Activated CD4-positive, CD25-positive, alpha-beta regulatory T cell treated with anti-CD3 and anti-CD28 coated beads, Interleukin-2, amount 50 U/mL, for 72 hours (primary cell): ENCODE measurements at regions not wholly inside any gene's neighbourhood (a gene's known extent, or its start where the extent isn't known, plus 50 kb on each side); places are given as distances from the start of the nearest gene placed in this dataset.
A peak's percentile ranks its signal among the peaks of the same experiment; 100 is the strongest.

Source experiments
- DNase-seq: peaks from one replicate; pipeline ENCODE4 v3.0.0; 2021

DNA sequence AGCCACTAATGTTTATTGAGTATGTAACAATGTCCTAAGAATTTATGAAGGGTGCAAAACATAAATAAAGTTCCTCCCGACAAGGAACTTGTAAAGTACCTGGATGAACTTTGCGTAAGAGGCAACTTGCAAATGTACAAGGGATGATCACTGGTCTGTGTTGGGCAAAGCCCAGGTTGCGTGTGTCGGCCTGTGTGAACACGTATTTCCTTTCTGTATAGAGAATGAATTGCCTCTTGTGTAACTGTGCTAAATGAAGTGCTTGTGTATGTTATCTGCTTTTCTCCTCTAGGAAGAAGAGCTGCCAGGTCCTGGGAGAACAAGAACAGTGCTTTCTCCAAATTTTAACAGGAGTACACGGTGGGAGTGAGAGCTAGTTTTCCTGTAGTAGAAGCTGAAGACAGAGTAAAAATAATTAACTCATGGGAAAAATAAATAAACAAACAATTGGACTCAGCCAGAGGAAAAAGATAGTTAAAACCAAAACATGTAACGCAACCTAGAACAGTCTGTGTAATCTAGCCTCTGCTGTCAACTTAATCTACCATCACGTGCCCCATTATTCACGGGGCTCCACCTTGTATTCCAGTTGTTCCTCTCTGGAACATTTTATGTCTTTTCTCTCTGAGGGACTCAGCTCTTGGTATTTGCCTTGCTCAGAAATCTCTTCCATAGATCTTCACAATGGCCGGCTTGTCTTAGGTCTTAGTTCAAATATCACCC lies 83.7 kb upstream of the RASGRP1 start:
- no peak for DNase-seq

DNA sequence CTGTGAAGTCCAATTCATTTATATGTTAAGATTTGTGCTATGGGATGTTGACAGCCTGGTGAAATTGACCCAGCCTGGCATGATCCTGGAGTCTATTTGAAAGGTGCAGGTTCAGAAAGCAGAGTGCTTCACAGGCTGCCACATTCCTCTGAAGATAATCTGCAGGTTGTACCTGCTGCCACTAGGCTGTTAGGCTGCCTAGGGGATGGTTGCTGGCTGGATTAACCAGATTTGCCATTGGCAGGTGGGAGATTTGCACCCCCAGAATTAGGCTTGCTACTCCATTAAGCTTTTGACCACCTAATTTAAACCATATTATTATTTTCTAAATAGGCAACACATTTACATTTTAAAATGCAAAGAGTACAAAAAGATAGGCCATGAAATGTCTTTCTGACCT lies 85.8 kb upstream of the RASGRP1 start:
- DNase-seq: no peak

DNA sequence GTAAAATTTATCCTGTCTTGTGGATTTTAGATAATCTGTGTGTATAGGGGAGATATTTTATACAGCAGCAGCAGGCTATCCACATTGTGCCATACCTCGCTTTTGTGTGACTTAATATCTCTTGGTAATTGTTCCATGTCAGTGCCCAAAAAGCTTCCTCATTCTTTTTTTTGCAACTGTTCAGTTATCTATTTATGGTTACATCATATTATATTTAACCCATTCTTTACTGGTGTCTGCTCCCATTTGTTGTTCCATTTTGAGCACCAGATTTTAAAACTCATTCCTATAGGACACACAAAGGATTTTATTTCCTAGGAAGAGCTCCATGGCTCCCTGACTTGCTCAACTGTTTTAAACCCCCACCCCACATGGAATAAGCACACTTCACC lies 86.3 kb upstream of the RASGRP1 start:
- DNase-seq: no peak

DNA sequence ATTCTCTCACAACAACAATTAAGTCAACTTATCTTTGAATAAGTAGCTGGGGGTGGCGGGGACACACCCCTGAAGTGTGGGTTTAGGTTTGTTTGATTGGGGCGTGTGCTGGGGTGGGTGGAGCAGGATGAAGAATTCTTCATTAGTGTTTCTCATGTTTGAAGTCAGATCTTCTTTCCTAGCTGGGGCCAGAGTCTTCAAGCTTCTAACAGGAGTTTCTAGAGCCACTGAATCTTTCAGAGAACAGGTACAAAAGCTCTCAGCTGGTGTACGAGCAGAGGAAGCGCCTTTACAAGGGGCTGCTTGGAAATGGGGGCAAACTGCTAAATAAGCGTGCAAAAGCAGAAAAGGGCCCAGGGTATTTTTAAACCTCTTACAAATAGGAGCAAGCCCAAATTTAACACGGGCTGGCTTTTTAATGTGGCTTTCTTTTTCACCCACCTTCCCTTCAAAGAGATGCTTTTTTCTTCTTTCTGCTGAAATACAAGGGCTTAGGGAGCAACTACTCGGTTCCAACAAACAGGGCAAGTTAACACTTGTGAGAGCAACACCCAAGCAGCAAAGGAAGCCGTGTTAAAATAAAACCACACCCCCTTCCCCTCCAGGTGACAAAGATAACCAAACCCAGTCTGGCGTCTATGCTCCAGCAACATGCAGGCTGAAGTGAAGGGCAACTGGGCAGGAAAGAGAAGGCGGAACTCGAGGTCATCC lies 86.9 kb upstream of the RASGRP1 start:
- no peak for DNase-seq

DNA sequence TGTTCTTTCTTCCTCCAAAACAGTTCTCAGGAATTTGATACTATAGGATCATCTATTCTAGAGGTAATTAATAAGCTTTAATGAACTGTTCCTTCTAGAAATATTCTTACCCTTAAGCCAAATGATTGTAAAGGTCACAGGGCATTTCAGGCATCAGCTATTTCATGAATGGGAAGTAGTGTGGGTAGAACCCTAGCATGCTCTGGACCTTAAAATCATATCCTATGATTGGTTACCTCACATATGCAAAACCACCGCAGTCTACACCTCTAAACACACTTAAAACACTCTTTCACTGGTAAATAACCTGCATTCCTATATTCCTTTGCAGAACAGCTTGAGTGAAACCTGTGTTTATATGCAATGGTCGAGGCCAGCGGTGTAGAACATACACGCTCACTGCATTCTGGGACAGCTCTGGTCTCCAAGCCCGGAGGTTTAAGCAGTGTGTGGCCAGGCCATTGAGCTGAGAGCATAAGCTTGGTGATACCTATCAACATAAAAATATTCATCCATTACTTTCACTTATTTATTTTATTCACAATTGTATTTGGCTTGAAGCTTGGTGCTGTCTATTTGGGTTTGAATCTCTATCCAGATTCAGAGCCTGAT lies 87.7 kb upstream of the RASGRP1 start:
- DNase-seq: no peak

DNA sequence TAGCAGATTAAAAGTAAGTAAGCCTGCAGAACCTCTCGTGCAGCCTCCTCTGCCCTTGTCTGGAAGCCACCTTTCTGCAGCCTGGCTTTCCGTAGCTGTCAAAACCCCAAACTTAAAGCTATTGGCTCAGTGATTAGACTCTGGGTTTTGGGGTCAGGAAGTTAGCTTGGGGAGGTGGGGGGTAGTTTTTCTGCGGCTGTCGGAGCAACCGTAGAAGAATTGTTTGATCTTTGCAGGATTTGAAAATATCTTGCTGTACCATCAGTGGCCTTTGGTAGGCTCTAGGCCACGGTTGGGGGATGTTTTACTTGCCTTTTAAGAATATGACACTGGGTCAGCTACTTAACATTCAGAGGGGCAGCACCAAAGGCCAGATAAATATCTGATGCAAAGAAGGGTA lies 88.4 kb upstream of the RASGRP1 start:
- peak; percentile 62 for DNase-seq

DNA sequence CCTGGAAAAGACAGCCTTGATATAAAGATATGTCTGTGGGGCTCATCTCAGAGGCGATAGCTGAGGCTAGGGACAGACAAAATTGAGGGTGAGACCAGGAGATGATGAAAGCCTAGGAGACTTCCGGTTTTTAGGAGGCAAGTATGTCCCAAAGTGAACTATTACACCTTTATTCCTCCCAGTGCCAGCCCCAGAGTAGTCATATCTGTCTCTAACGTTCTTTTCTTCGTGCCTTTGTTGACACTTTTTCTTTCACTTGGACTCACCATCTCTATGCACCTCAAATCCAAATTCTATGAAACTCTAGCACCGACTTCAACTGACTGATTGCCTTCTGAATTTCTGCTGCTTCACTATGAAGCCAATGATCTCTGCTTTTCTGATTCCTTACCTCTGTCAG lies 93.8 kb upstream of the RASGRP1 start:
- no peak for DNase-seq

DNA sequence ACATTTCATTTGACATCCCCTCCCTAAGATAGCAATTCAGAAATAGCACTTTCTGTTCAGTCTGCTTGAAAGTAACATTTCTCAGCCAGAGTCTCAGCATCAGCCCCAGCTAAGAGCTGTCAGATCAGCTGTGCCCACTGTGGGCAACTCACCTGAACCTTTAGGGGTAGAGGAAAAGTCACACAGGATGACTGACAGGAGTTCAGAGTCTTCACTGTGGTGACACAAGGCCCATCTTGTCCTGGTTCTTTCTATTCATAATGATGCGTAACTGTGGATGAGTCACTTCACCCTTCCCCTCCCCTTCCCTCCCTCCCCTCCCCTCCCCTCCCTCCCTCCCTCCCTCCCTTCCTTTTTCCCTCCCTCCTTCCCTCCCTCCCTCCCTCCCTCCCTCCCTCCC lies 96.1 kb upstream of the RASGRP1 start:
- DNase-seq: no peak

DNA sequence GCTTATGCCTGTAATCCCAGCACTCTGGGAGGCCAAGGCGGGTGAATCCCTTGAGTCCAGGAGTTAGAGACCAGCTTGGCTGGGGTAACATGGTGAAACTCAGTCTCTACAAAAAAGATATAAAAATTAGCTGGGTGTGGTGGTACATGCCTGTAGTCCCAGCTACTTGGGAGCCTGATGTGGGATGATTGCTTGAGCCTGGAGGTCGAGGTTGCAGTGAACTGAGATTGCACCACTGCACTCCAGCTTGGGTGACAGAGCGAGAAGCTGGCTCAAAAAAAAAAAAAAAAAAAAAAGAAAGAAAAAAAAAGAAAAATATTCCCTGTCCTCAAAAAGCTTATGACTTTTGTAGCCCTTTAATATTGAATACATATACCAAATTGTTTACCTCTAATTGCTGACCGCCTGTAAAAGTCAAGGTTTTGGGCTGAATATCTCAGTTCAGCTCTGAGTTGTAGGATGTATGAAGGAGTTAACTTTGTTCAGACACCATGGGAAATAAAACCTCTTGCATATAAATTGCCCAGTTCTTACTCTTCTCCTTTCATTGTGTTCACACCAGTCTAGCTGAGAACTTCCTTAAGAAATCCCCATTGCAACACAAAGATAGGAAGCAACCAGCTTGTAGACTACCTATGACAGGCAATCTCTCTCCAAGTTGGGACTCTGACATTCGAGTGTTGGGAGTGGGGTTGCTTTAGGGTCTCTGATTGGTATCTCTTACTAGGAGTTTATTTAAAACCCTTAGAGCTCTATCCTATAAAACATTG lies 97.6 kb upstream of the RASGRP1 start:
- DNase-seq: no peak

DNA sequence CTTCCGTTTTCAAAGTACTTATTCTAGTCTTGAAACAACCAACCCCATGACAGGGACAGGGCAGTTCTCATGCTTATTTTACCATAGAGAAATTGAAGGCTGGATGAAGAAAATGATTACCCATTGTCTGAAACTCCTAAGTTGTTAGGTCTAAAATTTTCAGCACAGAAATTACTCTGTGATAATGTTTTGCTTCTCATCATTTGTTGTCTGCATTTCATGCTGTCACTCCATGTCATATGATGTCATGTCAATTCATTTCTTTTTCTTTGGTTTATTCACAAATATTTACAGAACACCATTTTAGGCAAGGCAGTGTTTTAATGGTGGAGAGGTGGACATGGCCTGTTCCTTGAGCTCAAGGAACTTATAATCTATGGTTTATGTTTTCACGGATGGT lies 98.2 kb upstream of the RASGRP1 start:
- DNase-seq: no peak

DNA sequence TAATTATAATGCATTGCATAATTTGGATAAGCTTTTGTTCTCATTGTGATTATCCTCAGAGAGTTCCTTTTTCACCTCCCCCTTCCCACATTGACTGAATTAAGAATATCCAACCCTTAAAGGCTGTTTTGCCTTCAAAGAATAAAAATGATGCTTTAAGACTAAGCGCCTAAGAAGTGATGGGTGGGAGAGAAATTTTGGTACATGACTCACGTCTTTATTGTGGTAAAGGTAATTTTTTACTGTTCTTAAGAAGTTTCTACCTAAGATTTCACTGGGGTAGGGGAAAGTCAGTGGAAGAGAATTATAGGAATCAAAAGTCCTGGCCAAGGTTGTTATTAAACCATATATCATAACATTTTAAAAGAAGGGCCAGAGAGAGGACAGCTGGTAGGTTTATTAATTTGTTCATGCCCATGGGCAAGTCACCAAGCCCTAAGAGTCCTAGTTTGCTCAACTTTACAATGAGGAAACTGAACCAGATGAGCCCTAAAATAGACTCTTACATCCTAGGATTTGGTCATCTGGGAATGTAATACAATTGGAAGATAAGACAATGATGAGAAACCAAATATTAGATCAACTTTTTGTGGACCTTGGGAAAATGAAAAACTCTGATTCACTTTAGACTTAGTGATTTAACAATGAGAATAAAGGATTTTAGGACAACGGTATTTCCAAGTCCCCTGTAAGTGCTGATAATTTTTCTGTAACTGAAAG lies 101.1 kb upstream of the RASGRP1 start:
- no peak for DNase-seq

DNA sequence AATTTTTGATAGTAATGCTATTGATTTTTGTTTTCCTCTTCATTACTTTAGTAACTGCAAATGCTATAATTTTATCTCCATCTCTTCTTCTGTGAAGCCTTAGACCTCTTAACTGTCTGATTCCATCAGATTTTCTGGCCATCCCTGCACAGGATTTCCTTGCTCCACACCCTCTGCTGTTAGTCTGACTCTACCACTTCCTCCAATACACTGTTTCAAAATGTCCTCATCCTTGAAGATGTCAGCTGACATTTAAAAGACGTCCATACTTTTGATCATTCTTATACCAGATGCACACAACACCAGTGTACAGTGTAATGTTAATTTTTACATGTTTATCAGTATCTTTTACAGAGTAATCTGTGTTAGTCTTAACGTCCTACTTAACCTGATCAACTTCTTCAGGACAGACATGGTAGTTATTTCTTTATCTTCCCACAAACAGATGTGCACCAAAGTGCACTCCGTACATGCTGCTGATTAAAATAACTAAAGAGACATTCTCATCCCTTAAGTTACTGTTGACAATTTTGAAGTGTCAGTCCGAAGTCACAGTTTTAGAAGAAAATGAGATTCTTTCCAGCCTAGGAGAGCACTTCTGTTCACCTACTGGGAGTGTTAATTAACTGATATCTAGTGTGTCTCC lies 102.4 kb upstream of the RASGRP1 start:
- DNase-seq: no peak

DNA sequence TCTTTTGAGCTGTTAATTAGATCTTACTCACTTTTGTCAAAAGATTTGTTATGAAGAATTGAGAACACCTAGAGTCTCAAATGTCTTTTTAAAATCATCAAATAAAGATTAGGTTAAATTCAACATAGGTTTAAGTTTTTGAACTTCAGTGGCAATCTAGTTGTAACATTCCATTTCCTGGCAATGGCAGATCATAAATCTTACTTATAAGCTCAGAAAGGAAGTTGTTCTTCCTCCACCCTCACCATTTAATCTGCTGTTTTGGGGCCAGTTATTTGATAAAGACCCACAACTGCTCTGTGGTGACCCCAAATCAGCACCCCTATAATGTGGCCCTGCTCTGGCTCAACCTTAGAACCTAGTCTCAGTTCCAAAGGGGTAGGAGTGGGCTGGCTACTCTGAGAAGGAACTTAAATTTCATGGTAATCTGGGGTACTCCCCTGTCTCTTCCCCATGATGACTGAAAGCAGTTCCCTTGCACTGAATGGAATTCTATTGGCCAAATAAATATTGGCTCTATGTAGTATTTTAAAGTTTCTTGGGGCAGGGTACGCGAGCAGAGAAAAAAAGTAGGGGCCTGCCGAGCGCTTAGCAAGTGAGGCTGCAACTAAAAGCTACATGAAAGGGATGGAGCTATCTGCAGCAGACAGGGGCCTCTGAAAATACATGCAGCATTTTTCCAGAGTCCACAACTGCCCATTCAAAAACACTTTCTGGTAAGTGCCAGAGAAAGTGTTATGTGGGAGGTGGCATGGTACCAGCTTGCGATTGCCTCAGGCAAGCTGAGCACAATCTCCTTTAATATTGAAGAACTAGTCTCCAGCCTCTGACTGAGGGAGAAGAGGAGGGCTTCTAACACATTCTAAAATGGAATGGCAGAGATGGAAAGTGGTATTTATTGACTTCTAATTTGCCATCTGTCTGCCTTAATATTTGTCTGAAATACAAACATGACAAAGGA lies 103.6 kb upstream of the RASGRP1 start:
- no peak for DNase-seq

DNA sequence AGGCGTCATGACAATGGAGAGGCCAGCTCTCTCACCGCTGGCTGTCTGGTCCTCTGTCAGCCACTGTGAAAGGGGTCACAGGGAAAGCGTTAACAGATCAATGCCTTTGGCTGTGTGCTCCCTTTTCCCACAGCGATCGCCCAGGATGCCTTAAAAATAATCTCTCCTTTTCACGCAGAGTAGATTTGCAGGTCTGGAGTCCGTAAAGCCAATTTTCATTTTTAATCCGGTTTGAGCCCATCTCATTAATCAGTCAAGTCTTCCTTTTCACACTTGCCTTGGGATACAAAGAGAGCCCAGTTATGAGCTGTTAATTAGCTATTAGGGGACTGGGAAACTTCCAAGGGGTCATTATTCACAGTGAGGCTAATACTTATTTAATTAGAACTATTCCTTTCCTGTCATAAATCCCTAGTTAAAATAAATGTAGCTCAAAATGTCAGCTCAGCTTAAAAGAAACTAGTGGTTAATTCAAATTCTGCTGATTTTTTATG lies 104.3 kb upstream of the RASGRP1 start:
- no peak for DNase-seq

DNA sequence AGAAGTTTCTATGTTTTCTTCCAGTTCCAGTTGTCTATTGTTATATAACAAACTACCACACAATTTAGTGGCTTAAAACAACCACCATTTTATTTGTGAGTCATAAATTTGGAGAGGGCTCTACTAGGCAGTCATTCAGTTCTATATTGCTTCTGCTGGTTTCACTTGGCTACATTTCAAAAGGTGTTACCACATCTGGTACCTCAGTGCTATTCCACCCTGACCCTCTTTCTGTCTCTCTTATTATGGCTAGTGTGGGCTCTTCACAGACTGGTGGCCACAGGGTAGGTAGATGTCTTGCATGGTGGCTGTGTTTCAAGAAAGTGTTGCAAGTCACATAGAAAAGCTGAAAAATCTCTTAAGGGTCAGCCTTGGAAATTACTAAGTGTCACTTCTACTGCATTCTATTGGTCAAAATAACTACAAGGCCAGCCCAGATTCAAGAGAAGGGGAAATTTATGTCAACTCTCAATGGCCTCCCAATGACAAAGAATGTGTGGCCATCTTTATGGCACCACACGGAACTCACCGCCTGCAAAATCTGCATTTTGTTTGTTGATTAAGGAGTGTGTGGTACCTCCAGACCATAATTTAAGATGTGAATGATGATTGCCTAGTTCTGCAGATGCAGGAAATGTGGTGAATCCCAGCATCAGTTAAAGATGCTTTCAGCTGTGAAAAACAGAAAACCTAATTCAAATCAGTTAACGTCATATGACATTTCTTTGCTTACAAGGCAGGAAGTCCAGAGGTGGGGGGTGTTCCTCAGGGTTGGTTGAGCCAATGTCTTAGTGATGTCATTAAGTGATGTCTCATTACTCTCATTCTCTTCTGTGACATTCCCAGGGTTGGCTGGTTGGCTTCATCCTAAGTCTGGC lies 105.8 kb upstream of the RASGRP1 start:
- no peak for DNase-seq

DNA sequence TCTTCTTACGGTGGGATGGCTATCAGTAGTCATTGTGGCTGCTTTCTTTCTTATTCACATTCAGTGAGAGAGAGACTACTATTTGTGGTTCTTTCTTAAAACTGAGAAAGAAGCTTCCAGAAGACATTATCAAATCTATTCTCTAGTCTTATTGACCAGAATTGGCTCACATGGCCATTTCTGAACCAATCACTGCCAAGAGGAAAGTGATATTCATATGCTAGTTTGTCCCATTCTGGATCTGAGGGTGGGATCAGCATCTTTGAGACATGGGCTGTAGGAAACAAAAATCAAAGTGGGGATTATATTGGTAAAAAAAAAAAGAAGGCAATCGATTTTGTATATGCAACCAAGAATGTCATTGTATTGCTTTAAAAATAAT lies 106.4 kb upstream of the RASGRP1 start:
- DNase-seq: no peak

DNA sequence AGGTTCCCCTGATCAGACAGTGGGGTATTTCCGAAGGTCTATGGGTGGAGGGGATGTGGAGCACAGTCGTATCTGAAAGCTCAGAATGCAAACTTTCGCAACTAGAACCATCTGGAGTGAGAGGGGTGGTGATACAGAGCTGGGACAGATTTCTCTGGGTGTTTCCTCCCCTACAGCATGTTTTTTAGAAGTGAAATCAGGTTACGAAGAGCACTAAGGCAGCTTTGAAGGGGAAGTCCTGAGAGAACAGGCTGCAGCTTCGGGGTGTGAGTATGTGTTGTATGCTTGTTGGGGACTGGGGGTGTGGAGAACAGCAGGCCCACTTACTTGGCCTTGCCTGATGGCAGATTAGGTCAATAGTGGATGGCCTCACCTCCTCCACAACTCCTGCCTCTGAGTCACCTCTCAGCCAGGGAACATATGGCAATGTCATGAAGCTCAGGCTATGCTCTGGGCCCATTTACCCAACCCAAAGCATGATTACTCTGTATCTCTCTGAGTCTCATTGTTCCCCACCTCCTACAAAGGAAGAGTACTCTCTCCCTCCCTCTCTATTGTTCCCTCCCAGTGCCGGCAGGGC lies 107.2 kb upstream of the RASGRP1 start:
- DNase-seq: no peak

DNA sequence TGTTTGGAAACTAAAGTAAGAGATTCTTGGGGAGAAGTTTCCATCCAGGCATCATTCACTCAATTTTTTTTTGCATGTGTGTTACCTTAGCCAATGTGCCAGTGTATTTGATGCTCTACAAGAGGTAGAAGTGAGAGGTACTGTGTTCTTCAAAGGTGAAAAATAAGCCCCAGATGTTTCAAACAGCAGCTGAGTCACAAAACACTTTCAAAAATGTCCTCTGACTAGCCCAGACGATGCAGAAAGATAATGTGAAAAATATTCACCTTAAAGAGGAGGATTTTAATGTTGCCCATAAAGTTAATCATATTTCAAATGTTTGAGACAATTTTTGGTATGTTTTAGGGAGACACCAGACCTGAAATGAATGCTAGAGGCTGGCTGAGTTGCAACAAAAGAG lies 107.7 kb upstream of the RASGRP1 start:
- DNase-seq: no peak

DNA sequence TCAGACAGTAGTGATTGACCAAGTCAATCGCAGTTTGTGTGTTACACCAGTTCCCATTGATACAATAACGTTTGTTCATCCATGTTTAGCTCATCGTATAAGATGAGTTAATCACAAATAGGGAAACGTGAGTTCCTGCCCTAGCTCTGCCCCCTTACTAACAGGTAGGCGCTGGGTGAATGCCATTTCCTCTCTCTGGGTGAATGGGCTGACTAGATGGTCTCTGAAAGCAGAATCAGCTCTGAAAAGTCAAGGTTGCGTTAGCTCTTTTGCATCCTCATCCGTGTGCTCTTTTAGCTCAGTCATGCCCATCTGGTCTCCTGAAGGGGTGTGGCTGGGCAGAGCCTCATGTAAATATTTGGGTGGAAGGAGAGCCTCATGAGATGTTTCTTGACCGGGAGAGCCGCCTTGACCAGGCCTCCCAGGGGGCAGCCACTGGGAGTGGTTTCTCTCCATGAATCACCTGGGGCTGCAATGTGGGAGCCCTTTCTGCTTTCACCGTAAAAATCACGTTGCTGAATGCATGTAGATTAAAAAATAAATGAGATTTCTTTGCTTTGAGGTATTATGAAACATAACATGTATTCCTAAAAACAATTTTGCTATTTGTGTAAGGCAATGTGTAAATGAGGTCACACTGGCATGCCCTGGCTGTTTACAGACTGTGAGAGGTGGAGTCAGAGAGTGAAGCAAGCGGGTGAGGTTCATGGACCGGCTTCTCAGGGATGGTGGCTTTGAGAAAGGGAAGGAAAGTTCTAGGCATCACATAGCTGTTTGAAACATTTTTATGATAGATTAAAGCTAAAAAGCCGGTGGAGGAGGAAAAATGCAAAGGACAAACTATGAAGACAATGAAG lies 108.4 kb upstream of the RASGRP1 start:
- no peak for DNase-seq
